Fibroblast of upper back skin (primary cell): ENCODE measurements at regions not wholly inside any gene's neighbourhood (a gene's known extent, or its start where the extent isn't known, plus 50 kb on each side); places are given as distances from the start of the nearest gene placed in this dataset.
A peak's percentile ranks its signal among the peaks of the same experiment; 100 is the strongest.

Experiments
- DNase-seq: peaks from one replicate; pipeline ENCODE4 v3.0.0-alpha.2; 2013

GRCh38 chr14:54316652-54317051 lies 80.2 kb upstream of the CDKN3 start:
- DNase-seq, result no peak

GRCh38 chr14:54317391-54317790 lies 79.4 kb upstream of the CDKN3 start:
- no peak for DNase-seq

GRCh38 chr14:54322246-54322645 lies 74.6 kb upstream of the CDKN3 start:
- peak; percentile 55 for DNase-seq

- DNase-seq, result peak; percentile 46
Observed at GRCh38 chr14:54322701-54323337, 74.0 kb upstream of the CDKN3 start.

- no peak for DNase-seq
Observed at GRCh38 chr14:54325766-54326165, 71.0 kb upstream of the CDKN3 start.

- DNase-seq, result peak; percentile 57
Observed at GRCh38 chr14:54329082-54329695, 67.6 kb upstream of the CDKN3 start.

- no peak for DNase-seq
Observed at GRCh38 chr14:54330876-54331275, 65.9 kb upstream of the CDKN3 start.

- DNase-seq, result no peak
Observed at GRCh38 chr14:54331516-54331915, 65.3 kb upstream of the CDKN3 start.

GRCh38 chr14:54332490-54332889 lies 64.3 kb upstream of the CDKN3 start:
- DNase-seq, result no peak

- DNase-seq, result no peak
Observed at GRCh38 chr14:54333511-54333910, 63.3 kb upstream of the CDKN3 start.

GRCh38 chr14:54335569-54336155 lies 61.1 kb upstream of the CDKN3 start:
- DNase-seq, result no peak

- DNase-seq, result no peak
Observed at GRCh38 chr14:54337314-54337713, 59.5 kb upstream of the CDKN3 start.

- DNase-seq, result peak; percentile 60
Observed at GRCh38 chr14:54338696-54339317, 58.0 kb upstream of the CDKN3 start.

- DNase-seq, result no peak
Observed at GRCh38 chr14:54339771-54340170, 57.0 kb upstream of the CDKN3 start.

- no peak for DNase-seq
Observed at GRCh38 chr14:54342806-54343205, 54.0 kb upstream of the CDKN3 start.

GRCh38 chr14:54343272-54344121 lies 53.3 kb upstream of the CDKN3 start:
- DNase-seq, result peak; percentile 70

GRCh38 chr14:54344445-54344844 lies 52.4 kb upstream of the CDKN3 start:
- DNase-seq, result no peak

GRCh38 chr14:54346257-54346656 lies 50.5 kb upstream of the CDKN3 start:
- no peak for DNase-seq
